GM12878 (cell line): ENCODE measurements at regions not wholly inside any gene's neighbourhood (a gene's known extent, or its start where the extent isn't known, plus 50 kb on each side); places are given as distances from the start of the nearest gene placed in this dataset.

ENCODE experiments used
- ATAC-seq: fragments of 200-7000 bp; cut with Tn5 transposase; 3 replicates; pipeline ENCODE4 v1.9.1; 2020; ENCODE audit warnings: mild to moderate bottlenecking, moderate library complexity
- BruUV-seq: library from RNA; stranded (reverse); fragments of 400-500 nt; replicated peaks from 2 replicates; lab custom pipeline; 2021; lab: Mats Ljungman, UMichigan
- CTCF ChIA-PET: fragments of 300-600 bp; sonication (Branson Sonifier 250); formaldehyde crosslinking; extraction: SDS; loops from one replicate; lab custom pipeline; 2021; ENCODE audit warnings: inconsistent platforms; lab: Yijun Ruan, JAX
- POLR2A ChIA-PET: fragments of 350-600 bp; formaldehyde crosslinking; extraction: SDS; loops from one replicate; lab custom pipeline; 2021; ENCODE audit warnings: inconsistent platforms; lab: Charles Lee
- RAD21 ChIA-PET: fragments of 300-600 bp; sonication (Branson Sonifier 250); formaldehyde crosslinking; loops from one replicate; lab custom pipeline; 2023; ENCODE audit warnings: antibody characterized with exemption; ENCODE audit not compliant: unreplicated experiment; lab: Charles Lee
- SMC1A ChIA-PET: fragments of 300-600 bp; sonication (Branson Sonifier 250); formaldehyde crosslinking; loops from one replicate; lab custom pipeline; 2023; ENCODE audit not compliant: unreplicated experiment, uncharacterized antibody; lab: Charles Lee
- DNase-seq: peaks from one replicate; pipeline ENCODE4 v3.0.0-alpha.2; 2011; ENCODE audit warnings: low read depth, low spot score
- FAIRE-seq: peaks from 3 replicates; lab custom pipeline; 2011; peaks lifted over from hg19 to GRCh38; lab: Jason Lieb, UNC
- H2AFZ ChIP-seq: 2 replicates; pipeline ENCODE4 v1.6.0; 2011; ENCODE audit warnings: low read depth, low read length, control low read depth; ENCODE audit not compliant: control insufficient read depth
- H3K27ac ChIP-seq: 2 replicates; pipeline ENCODE4 v1.5.1; 2011; ENCODE audit warnings: control low read depth; ENCODE audit not compliant: control insufficient read depth, insufficient read depth
- H3K27me3 ChIP-seq, 2 experiments: replicated peaks in 1 of 2; 2 replicates each; pipeline versions ENCODE4 v1.6.0 to v1.6.1; 2011; ENCODE audit warnings: low read length in 1 of 2; ENCODE audit not compliant: control insufficient read depth in 2 of 2, insufficient read depth in 2 of 2
- H3K36me3 ChIP-seq, 2 experiments: 2 replicates each; pipeline ENCODE4 v1.5.1; 2011; ENCODE audit warnings: low read length in 1 of 2; ENCODE audit not compliant: control insufficient read depth in 2 of 2, insufficient read depth in 2 of 2
- H3K4me1 ChIP-seq: 2 replicates; pipeline ENCODE4 v1.6.1; 2011; ENCODE audit warnings: mild to moderate bottlenecking, low read length, moderate library complexity, mixed read lengths; ENCODE audit not compliant: control insufficient read depth, insufficient read depth
- H3K4me2 ChIP-seq: 2 replicates; pipeline ENCODE4 v1.6.0; 2011; ENCODE audit warnings: control low read depth; ENCODE audit not compliant: control insufficient read depth, insufficient read depth
- H3K4me3 ChIP-seq: fragments of 200-600 bp; sonication (generic); 2 replicates; pipeline ENCODE4 v1.5.1; 2016
- H3K79me2 ChIP-seq: 2 replicates; pipeline ENCODE4 v1.6.0; 2011; ENCODE audit warnings: low read length; ENCODE audit not compliant: control insufficient read depth, insufficient read depth
- H3K9ac ChIP-seq: 2 replicates; pipeline ENCODE4 v1.8.0; 2011; ENCODE audit warnings: low read length, control low read depth, mixed read lengths; ENCODE audit not compliant: control insufficient read depth, insufficient read depth
- H3K9me3 ChIP-seq: replicated peaks from 3 replicates; pipeline ENCODE4 v1.5.1; 2011; ENCODE audit warnings: mild to moderate bottlenecking, low read length; ENCODE audit not compliant: control insufficient read depth, insufficient read depth
- H4K20me1 ChIP-seq: 2 replicates; pipeline ENCODE4 v1.6.0; 2011; ENCODE audit not compliant: control insufficient read depth, insufficient read depth
- BHLHE40 ChIP-seq, 2 experiments: fragments of 450-650 bp in 1 of 2; IDR thresholded peaks; 2 replicates each; pipeline ENCODE4 v1.6.1; 2011 to 2017; ENCODE audit warnings: low read depth in 2 of 2, borderline replicate concordance in 1 of 2, improper control_type of control experiment in 1 of 2, low read length in 1 of 2, mild to moderate bottlenecking in 1 of 2
- CHD2 ChIP-seq: IDR thresholded peaks from 2 replicates; pipeline ENCODE4 v1.6.1; 2011; ENCODE audit warnings: low read depth, low read length, improper control_type of control experiment, borderline replicate concordance
- ELK1 ChIP-seq: IDR thresholded peaks from 2 replicates; pipeline ENCODE4 v1.6.1; 2012; ENCODE audit warnings: low read depth, low read length, improper control_type of control experiment
- EP300 ChIP-seq, 2 experiments: fragments of 150-350 bp in 1 of 2; IDR thresholded peaks; 2 replicates each; pipeline ENCODE4 v1.6.1; 2011 to 2012; ENCODE audit warnings: low read depth in 2 of 2, low read length in 2 of 2, borderline replicate concordance in 1 of 2, improper control_type of control experiment in 1 of 2, inconsistent platforms in 1 of 2; ENCODE audit not compliant: control insufficient read depth in 1 of 2
- FOS ChIP-seq: IDR thresholded peaks from 3 replicates; pipeline ENCODE4 v1.6.1; 2011; ENCODE audit warnings: borderline replicate concordance; ENCODE audit not compliant: insufficient read length; ENCODE audit errors: extremely low read depth
- HDAC2 ChIP-seq: fragments of 200-600 bp; sonication (generic); IDR thresholded peaks from 2 replicates; pipeline ENCODE4 v1.6.1; 2017
- HDAC6 ChIP-seq: fragments of 200-600 bp; sonication (generic); IDR thresholded peaks from one replicate; pipeline ENCODE4 v1.8.0; 2017; ENCODE audit warnings: antibody characterized with exemption; ENCODE audit not compliant: unreplicated experiment
- KAT2A ChIP-seq: conservative IDR thresholded peaks from 2 replicates; pipeline ENCODE4 v1.6.1; 2011; ENCODE audit warnings: low read depth, low read length; ENCODE audit not compliant: control insufficient read depth
- MTA2 ChIP-seq: fragments of 450-650 bp; IDR thresholded peaks from 2 replicates; pipeline ENCODE4 v1.6.1; 2016; ENCODE audit warnings: low read depth, mild to moderate bottlenecking, moderate library complexity
- PML ChIP-seq: IDR thresholded peaks from 2 replicates; pipeline ENCODE4 v1.6.1; 2012; ENCODE audit warnings: low read length, inconsistent platforms
- REST ChIP-seq: IDR thresholded peaks from 2 replicates; pipeline ENCODE4 v1.6.1; 2012; ENCODE audit warnings: mild to moderate bottlenecking, low read depth, low read length
- SIN3A ChIP-seq: IDR thresholded peaks from 2 replicates; pipeline ENCODE4 v1.6.1; 2012; ENCODE audit warnings: low read depth, low read length, improper control_type of control experiment
- SMARCA5 ChIP-seq: fragments of 450-650 bp; IDR thresholded peaks from 2 replicates; pipeline ENCODE4 v1.6.1; 2017; ENCODE audit warnings: mild to moderate bottlenecking
- SP1 ChIP-seq: IDR thresholded peaks from one replicate; pipeline ENCODE4 v1.6.1; 2011; ENCODE audit warnings: low read depth, low read length
- SREBF1 ChIP-seq: IDR thresholded peaks from 2 replicates; pipeline ENCODE4 v1.6.1; 2012; ENCODE audit warnings: mild to moderate bottlenecking, low read length
- TARDBP ChIP-seq: IDR thresholded peaks from 2 replicates; pipeline ENCODE4 v1.6.1; 2016; ENCODE audit warnings: borderline replicate concordance
- TBL1XR1 ChIP-seq: IDR thresholded peaks from 2 replicates; pipeline ENCODE4 v1.6.1; 2012; ENCODE audit warnings: low read depth, low read length, improper control_type of control experiment
- TCF12 ChIP-seq: IDR thresholded peaks from 2 replicates; pipeline ENCODE4 v1.6.1; 2011; ENCODE audit warnings: low read depth, mild to moderate bottlenecking, low read length
- USF2 ChIP-seq: IDR thresholded peaks from 2 replicates; pipeline ENCODE4 v1.6.1; 2011; ENCODE audit warnings: low read depth, low read length, improper control_type of control experiment, borderline replicate concordance
- WGBS: methylation state at CpG from one replicate; pipeline ENCODE4 v1.1.6; 2016; ENCODE audit warnings: low lambda C conversion rate; ENCODE audit not compliant: insufficient replicate concordance, insufficient coverage; ENCODE audit errors: missing lambda C conversion rate; 5-methylcytosine and 5-hydroxymethylcytosine counted together
- in situ Hi-C: fragments of 300-500 bp; cut with MboI; formaldehyde crosslinking; loops from 9 replicates; pipeline ENCODE4 v1.14.3; 2018; ENCODE audit warnings: mixed read lengths
- intact Hi-C: fragments of 100-400 bp; cut with micrococcal nuclease; formaldehyde crosslinking; loops from one replicate; pipeline ENCODE4 v1.14.2; 2022; ENCODE audit not compliant: unreplicated experiment

GRCh38 chr2:191622374-191623320 is 55.3 kb upstream of the NABP1 start:
- H3K9me3 ChIP-seq = no peaks in the 10 kb centered on the region
- H3K27ac ChIP-seq = no peak overlapping the region
- ATAC-seq (no peak), FAIRE-seq (peak; percentile 44), DNase-seq (no peak)
- intact Hi-C loops = no loop called here
- no peaks in the 10 kb centered on the region for H3K36me3 ChIP-seq
- no peaks in the 10 kb centered on the region for H4K20me1 ChIP-seq
- 91% methylated on average over 5 of the region's 5 CpGs for WGBS
- H3K79me2 ChIP-seq = no peaks in the 10 kb centered on the region
- H3K4me3 ChIP-seq = no peak overlapping the region
- SMC1A ChIA-PET = interaction anchor here (0.8 to 10.2 kb wide), 5 partner anchors 9 to 55 kb away, joined by 3 to 136 read pairs (median 10); partner anchors contain the start of gene NABP1
- in situ Hi-C loops = no loop called here
- peaks cover 7% of the 10 kb centered on the region for H3K4me1 ChIP-seq
- BruUV-seq = no TSS peak
- POLR2A ChIA-PET = interaction anchor here (10.3 kb wide), 1 partner anchor 55 kb away, joined by 102 read pairs; the partner anchor contains the start of gene NABP1
- H3K27me3 ChIP-seq = no peaks in the 10 kb centered on the region
- CTCF ChIA-PET = interaction anchor here (0.8 to 1.0 kb wide), 3 partner anchors 44 to 56 kb away, joined by 3 read pairs; no protein-coding TSS in a partner anchor
- H3K4me2 ChIP-seq = no peak overlapping the region
- H3K9ac ChIP-seq = no peak overlapping the region
- no peak overlapping the region for H2AFZ ChIP-seq
- RAD21 ChIA-PET = no interaction called here
- TF ChIP-seq KAT2A = no peak
- TF ChIP-seq USF2 = no peak
- no peak for TF ChIP-seq FOS
- no peak for TF ChIP-seq SREBF1
- TF ChIP-seq TBL1XR1 = no peak
- TF ChIP-seq HDAC6 = no peak
- TF ChIP-seq HDAC2 = no peak
- no peak for TF ChIP-seq EP300 (IDR thresholded peaks at IDR 0.05; ENCODE audit: borderline replicate concordance in 1 of 2, control insufficient read depth in 1 of 2, low read depth in 2 of 2, low read length in 2 of 2)
- TF ChIP-seq PML = no peak
- no peak for TF ChIP-seq SIN3A
- no peak for TF ChIP-seq TARDBP
- no peak for TF ChIP-seq SP1
- no peak for TF ChIP-seq SMARCA5
- TF ChIP-seq BHLHE40 (IDR thresholded peaks at IDR 0.05; ENCODE audit: borderline replicate concordance in 1 of 2, low read depth in 2 of 2, low read length in 1 of 2) = no peak
- no peak for TF ChIP-seq ELK1
- no peak for TF ChIP-seq MTA2
- no peak for TF ChIP-seq REST
- no peak for TF ChIP-seq CHD2
- TF ChIP-seq TCF12 = no peak
